MM.1S (cell line): ENCODE measurements at regions not wholly inside any gene's neighbourhood (a gene's known extent, or its start where the extent isn't known, plus 50 kb on each side); places are given as distances from the start of the nearest gene placed in this dataset.

ENCODE experiments used
- DNase-seq: peaks from one replicate; pipeline ENCODE4 v3.0.0-alpha.2; 2015
- H2AFZ ChIP-seq: fragments of 300-600 bp; sonication (generic); 2 replicates; pipeline ENCODE4 v1.6.0; 2016; ENCODE audit warnings: antibody characterized with exemption, low read length
- H3F3A ChIP-seq: fragments of 300-600 bp; sonication (generic); 2 replicates; pipeline ENCODE4 v1.6.1; 2016; ENCODE audit warnings: mild to moderate bottlenecking, antibody characterized with exemption, low read length, moderate library complexity, mixed read lengths; ENCODE audit not compliant: insufficient read depth
- H3K27ac ChIP-seq: fragments of 300-600 bp; sonication (generic); 2 replicates; pipeline ENCODE4 v1.5.1; 2016; ENCODE audit warnings: mild to moderate bottlenecking, low read length
- H3K27me3 ChIP-seq: fragments of 300-600 bp; sonication (generic); replicated peaks from 2 replicates; pipeline ENCODE4 v1.6.0; 2016; ENCODE audit warnings: low read length; ENCODE audit not compliant: insufficient read depth
- H3K36me3 ChIP-seq: fragments of 300-600 bp; sonication (generic); replicated peaks from 2 replicates; pipeline ENCODE4 v1.6.1; 2016; ENCODE audit warnings: mild to moderate bottlenecking, low read length, mixed read lengths; ENCODE audit not compliant: insufficient read depth
- H3K4me1 ChIP-seq: fragments of 300-600 bp; sonication (generic); 2 replicates; pipeline ENCODE4 v1.6.1; 2016; ENCODE audit warnings: low read length, mixed read lengths
- H3K4me2 ChIP-seq: fragments of 300-600 bp; sonication (generic); 2 replicates; pipeline ENCODE4 v1.6.0; 2016; ENCODE audit warnings: low read depth, low read length
- H3K4me3 ChIP-seq: fragments of 300-600 bp; sonication (generic); 2 replicates; pipeline ENCODE4 v1.5.1; 2016; ENCODE audit warnings: low read length, mixed read lengths
- H3K79me2 ChIP-seq: fragments of 300-600 bp; sonication (generic); 2 replicates; pipeline ENCODE4 v1.6.1; 2016; ENCODE audit warnings: mixed run types, low read length, mixed read lengths
- H3K9ac ChIP-seq: fragments of 300-600 bp; sonication (generic); 2 replicates; pipeline ENCODE4 v1.6.1; 2016; ENCODE audit warnings: low read length, mixed read lengths
- H3K9me2 ChIP-seq: fragments of 300-600 bp; sonication (generic); replicated peaks from 2 replicates; pipeline ENCODE4 v1.6.1; 2016; ENCODE audit warnings: mild to moderate bottlenecking, low read length, mixed read lengths; ENCODE audit not compliant: insufficient read depth
- H3K9me3 ChIP-seq: fragments of 300-600 bp; sonication (generic); replicated peaks from 2 replicates; pipeline ENCODE4 v1.6.1; 2016; ENCODE audit warnings: mild to moderate bottlenecking, low read length, mixed read lengths; ENCODE audit not compliant: insufficient read depth
- H4K20me1 ChIP-seq: fragments of 300-600 bp; sonication (generic); 2 replicates; pipeline ENCODE4 v1.6.1; 2016; ENCODE audit warnings: mild to moderate bottlenecking, low read length, moderate library complexity, mixed read lengths; ENCODE audit not compliant: insufficient read depth
- CTCF ChIP-seq: fragments of 300-600 bp; sonication (generic); IDR thresholded peaks from 2 replicates; pipeline ENCODE4 v1.5.1; 2016; ENCODE audit warnings: antibody characterized with exemption, low read length, mixed read lengths
- EZH2 ChIP-seq: fragments of 300-600 bp; sonication (generic); optimal IDR thresholded peaks from 2 replicates; pipeline ENCODE3; 2017; ENCODE audit warnings: low read depth, mild to moderate bottlenecking, antibody characterized with exemption, low read length, mixed read lengths
- EZH2phosphoT487 ChIP-seq: fragments of 300-600 bp; sonication (generic); IDR thresholded peaks from 2 replicates; pipeline ENCODE4 v1.6.1; 2018; ENCODE audit warnings: antibody characterized with exemption, low read length

DNA sequence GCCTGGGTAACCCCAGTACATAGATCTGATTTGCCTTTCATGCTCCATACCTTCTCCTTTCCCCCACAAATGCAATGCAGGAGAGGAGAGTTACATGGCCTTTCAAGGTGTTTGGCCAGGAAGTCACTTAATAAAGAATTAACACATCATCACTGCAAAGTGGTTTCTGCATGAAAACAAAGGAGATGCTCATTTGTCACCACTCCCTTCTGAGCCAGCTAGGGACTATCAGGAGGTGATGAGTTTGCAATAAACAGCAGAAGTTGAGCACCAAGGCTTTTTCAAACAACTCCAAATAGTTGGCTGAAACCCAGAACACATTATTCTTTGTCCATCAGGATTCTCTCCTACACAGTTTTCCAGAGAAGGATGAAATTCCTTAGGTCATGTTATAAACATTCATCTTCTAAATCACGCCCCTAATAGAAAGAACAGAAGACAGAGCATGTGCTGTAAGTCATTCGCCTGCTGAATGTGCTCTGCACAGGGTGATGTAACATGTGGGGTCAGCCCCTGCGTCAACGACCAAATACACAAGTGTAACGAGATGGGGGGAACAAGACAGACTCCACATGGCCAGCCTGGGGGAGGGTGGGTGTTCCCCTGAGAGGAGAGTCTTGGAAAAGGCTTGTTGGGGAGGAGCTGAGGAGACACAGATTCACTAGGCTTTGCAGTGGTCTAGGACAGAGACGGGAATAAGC, 87.3 kb upstream of the RMDN2 start:
- no peak for TF ChIP-seq EZH2
- no peak for TF ChIP-seq CTCF
- TF ChIP-seq EZH2phosphoT487 = no peak
- no peak overlapping the region for H3K27ac ChIP-seq
- no peaks in the 10 kb centered on the region for H4K20me1 ChIP-seq
- DNase-seq = no peak
- no peak overlapping the region for H3K9ac ChIP-seq
- no peaks in the 10 kb centered on the region for H3K79me2 ChIP-seq
- no peaks in the 10 kb centered on the region for H3K27me3 ChIP-seq
- no peaks in the 10 kb centered on the region for H3K4me1 ChIP-seq
- H3K9me2 ChIP-seq = no peaks in the 10 kb centered on the region
- H3K9me3 ChIP-seq = no peaks in the 10 kb centered on the region
- no peak overlapping the region for H3K4me2 ChIP-seq
- no peaks in the 10 kb centered on the region for H3K36me3 ChIP-seq
- H3K4me3 ChIP-seq = no peak overlapping the region
- H2AFZ ChIP-seq = no peak overlapping the region
- no peaks in the 10 kb centered on the region for H3F3A ChIP-seq

GRCh38 chr2:37838541-37839167, 86.4 kb upstream of the RMDN2 start:
- H3K4me3 ChIP-seq = no peak overlapping the region
- H3K27ac ChIP-seq = no peak overlapping the region
- no peaks in the 10 kb centered on the region for H4K20me1 ChIP-seq
- H3K4me1 ChIP-seq = no peaks in the 10 kb centered on the region
- H3K9me3 ChIP-seq = no peaks in the 10 kb centered on the region
- H3K27me3 ChIP-seq = peaks cover 4% of the 10 kb centered on the region
- no peaks in the 10 kb centered on the region for H3K79me2 ChIP-seq
- H3K9me2 ChIP-seq = no peaks in the 10 kb centered on the region
- H2AFZ ChIP-seq = no peak overlapping the region
- no peak overlapping the region for H3K4me2 ChIP-seq
- TF ChIP-seq EZH2phosphoT487 (no peak), EZH2 (no peak), CTCF (no peak)
- H3F3A ChIP-seq = no peaks in the 10 kb centered on the region
- DNase-seq = no peak
- no peak overlapping the region for H3K9ac ChIP-seq
- H3K36me3 ChIP-seq = no peaks in the 10 kb centered on the region

DNA sequence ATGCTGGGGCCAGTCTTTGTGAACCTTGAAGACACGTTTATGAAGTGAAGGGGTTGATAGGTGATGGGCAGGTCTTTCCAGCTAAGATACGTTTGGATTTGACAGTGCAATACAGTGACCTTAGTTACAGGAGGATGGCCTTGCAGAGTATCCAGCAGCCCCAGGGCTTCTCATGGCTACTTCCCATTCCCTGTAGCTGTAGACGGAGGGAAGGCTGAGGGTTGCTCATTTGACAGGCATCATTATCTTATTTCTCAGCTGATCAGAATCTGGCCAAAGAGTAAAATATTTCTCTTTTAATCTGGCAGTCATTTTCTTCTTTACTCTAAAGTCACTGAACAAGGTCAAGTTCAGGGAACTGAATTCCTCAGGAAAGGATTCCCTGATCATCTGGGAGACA, 85.1 kb upstream of the RMDN2 start:
- Histone ChIP-seq H3K36me3 (no peaks in the 10 kb centered on the region), H3K4me1 (no peaks in the 10 kb centered on the region), H3F3A (no peaks in the 10 kb centered on the region), H3K27me3 (peaks cover 12% of the 10 kb centered on the region), H3K9ac (no peak overlapping the region), H3K27ac (no peak overlapping the region), H3K4me3 (no peak overlapping the region), H3K79me2 (no peaks in the 10 kb centered on the region), H3K9me2 (no peaks in the 10 kb centered on the region), H2AFZ (no peak overlapping the region), H3K4me2 (no peak overlapping the region), H4K20me1 (no peaks in the 10 kb centered on the region), H3K9me3 (no peaks in the 10 kb centered on the region)
- no peak for TF ChIP-seq EZH2
- DNase-seq = no peak
